ENCODE measurements at regions not wholly inside any gene's neighbourhood (a gene's known extent, or its start where the extent isn't known, plus 50 kb on each side); places are given as distances from the start of the nearest gene placed in this dataset.
A peak's percentile ranks its signal among the peaks of the same experiment; 100 is the strongest.

DNA sequence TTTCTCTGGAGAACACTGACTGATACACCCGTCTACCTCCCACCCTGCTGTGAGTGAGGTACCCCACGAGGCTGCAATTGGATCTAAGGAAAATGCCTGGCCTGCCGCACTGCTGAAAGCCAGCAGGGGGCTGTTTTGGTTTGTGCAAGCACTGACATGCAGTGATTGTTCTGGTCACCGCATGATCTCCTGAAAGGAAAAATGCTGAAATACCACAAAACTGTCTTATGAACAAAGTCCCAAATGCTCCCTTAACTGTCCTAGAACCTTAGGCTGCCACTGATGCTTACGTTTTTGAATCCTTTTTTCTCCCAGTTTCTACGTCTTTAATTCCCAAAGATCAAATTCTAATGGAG lies 132.7 kb downstream of the JCAD start:
- CTCF ChIA-PET = interaction anchor here (1.2 kb wide), 1 partner anchor 61 kb away, joined by 3 read pairs; no protein-coding TSS in a partner anchor
- 0 out of 2 replicates have a peak, but pooled peaks cover 3% of the 10 kb centered on the region for H3K9me3 ChIP-seq (ENCODE audit: control insufficient read depth, insufficient read depth, low read length)
- no peaks in the 10 kb centered on the region for H3K27me3 ChIP-seq (ENCODE audit: control insufficient read depth, insufficient read depth, low read length)
- H3K4me3 ChIP-seq (ENCODE audit: low read depth, low read length) = no peak overlapping the region
- DNase-seq (ENCODE audit: low read depth, low spot score) = peak; percentile 20
- no peak overlapping the region for H3K27ac ChIP-seq (ENCODE audit: low read depth, low read length)
- POLR2A ChIA-PET = no interaction called here
- TF ChIP-seq, protein P1, sequence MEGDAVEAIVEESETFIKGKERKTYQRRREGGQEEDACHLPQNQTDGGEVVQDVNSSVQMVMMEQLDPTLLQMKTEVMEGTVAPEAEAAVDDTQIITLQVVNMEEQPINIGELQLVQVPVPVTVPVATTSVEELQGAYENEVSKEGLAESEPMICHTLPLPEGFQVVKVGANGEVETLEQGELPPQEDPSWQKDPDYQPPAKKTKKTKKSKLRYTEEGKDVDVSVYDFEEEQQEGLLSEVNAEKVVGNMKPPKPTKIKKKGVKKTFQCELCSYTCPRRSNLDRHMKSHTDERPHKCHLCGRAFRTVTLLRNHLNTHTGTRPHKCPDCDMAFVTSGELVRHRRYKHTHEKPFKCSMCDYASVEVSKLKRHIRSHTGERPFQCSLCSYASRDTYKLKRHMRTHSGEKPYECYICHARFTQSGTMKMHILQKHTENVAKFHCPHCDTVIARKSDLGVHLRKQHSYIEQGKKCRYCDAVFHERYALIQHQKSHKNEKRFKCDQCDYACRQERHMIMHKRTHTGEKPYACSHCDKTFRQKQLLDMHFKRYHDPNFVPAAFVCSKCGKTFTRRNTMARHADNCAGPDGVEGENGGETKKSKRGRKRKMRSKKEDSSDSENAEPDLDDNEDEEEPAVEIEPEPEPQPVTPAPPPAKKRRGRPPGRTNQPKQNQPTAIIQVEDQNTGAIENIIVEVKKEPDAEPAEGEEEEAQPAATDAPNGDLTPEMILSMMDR (IDR thresholded peaks at IDR 0.05; ENCODE audit: low read depth, low read length) = peak; percentile 83

DNA sequence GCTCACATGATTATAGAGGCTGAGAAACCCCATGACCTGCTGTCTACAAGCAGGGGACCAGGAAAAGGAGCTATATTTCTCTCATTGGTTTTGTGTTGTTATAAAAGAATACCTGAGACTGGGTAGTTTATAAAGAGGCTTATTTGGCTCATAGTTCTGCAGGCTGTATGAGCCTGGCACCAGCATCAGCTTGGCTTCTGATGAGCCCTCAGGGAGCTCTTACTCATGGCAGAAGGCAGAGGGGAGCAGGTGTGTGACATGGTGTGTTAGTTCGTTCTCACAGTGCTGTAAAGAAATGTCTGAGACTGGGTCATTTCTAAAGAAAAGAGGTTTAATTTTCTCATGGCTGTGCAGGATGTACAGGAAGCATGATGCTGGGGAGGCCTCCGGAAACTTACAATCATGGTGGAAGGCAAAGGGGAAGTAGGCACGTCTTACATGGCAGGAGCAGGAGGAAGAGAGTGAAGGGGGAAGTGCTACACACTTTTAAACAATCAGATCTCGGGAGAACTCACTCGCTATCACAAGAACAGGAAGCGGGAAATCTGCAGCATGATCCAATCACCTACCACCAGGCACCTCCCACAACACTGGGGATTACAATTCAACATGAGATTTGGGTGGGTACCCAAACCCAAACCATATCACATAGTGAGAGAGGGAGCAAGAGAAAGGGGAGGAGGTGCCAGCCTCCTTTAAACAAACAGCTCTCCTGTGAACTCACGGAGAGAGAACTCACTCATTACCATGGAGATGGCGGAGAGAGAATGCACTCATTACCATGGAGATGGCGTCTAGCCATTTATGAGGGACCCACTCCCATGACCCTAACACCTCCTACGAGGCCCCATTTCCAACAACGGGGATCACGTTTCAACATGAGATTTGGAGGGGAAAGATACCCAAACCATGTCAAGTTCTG lies 133.4 kb downstream of the JCAD start:
- 0 out of 2 replicates have a peak, but pooled peaks cover 3% of the 10 kb centered on the region for H3K9me3 ChIP-seq (ENCODE audit: control insufficient read depth, insufficient read depth, low read length)
- TF ChIP-seq, protein P1 (IDR thresholded peaks at IDR 0.05; ENCODE audit: low read depth, low read length) = no peak
- CTCF ChIA-PET = interaction anchor here (0.6 to 1.2 kb wide), 3 partner anchors 10 to 335 kb away, joined by 3 read pairs; no protein-coding TSS in a partner anchor
- H3K4me3 ChIP-seq (ENCODE audit: low read depth, low read length) = no peak overlapping the region
- POLR2A ChIA-PET = no interaction called here
- no peak for DNase-seq (ENCODE audit: low read depth, low spot score)
- H3K27ac ChIP-seq (ENCODE audit: low read depth, low read length) = no peak overlapping the region
- H3K27me3 ChIP-seq (ENCODE audit: control insufficient read depth, insufficient read depth, low read length) = peaks cover 5% of the 10 kb centered on the region

DNA sequence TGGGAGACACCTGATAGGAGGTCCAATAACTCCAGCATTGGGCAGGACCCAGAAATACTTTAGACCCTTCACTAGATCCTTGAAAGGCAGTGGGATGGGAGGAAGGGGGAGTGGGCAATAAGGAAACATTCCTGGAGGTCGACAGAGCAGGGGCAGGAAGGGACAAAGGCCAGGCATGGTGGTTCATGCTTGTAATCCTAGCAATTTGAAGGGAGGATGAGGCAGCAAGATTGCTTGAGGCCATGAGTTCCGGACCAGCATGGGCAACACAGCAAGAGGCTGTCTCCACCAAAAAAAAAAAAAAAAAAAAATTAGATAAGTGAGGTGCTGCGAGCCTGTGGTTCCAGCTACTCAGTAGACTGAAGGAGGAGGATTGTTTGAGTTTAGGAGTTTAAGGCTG lies 134.9 kb downstream of the JCAD start:
- no peak for DNase-seq (ENCODE audit: low read depth, low spot score)
- Histone ChIP-seq H3K27ac (ENCODE audit: low read depth, low read length) (no peak overlapping the region), H3K4me3 (ENCODE audit: low read depth, low read length) (no peak overlapping the region), H3K9me3 (ENCODE audit: control insufficient read depth, insufficient read depth, low read length) (0 out of 2 replicates have a peak, but pooled peaks cover 3% of the 10 kb centered on the region), H3K27me3 (ENCODE audit: control insufficient read depth, insufficient read depth, low read length) (peaks cover 11% of the 10 kb centered on the region)
- TF ChIP-seq, protein P1 (IDR thresholded peaks at IDR 0.05; ENCODE audit: low read depth, low read length) = no peak
- POLR2A ChIA-PET = no interaction called here
- CTCF ChIA-PET = no interaction called here

DNA sequence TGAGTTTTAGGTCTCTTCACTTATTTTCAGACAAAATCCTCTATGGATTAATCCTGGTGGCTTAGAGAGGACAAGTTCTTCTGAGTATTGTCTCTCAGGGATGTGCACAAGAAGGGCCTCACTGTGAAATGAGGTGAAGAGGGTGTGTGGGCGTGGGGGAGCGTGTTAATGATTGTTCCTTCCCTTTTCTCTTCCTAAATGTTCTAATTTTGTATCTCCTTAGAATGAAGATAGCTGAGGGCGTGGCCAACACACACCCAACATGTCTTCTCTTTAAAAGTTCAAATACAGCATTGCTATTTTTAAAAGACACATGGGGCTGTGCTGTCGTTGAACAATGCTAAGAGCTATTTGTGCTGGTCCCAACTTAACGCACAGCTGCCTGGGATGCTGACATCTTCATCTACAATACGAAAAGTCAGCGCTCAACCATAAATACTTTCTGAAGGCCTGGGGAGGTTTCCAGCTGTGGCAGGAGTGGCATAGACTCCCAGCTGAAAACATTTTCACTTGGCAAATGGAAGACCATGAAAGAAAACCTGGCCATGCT lies 135.9 kb downstream of the JCAD start:
- no peak for DNase-seq (ENCODE audit: low read depth, low spot score)
- Histone ChIP-seq H3K27ac (ENCODE audit: low read depth, low read length) (no peak overlapping the region), H3K9me3 (ENCODE audit: control insufficient read depth, insufficient read depth, low read length) (no peaks in the 10 kb centered on the region), H3K4me3 (ENCODE audit: low read depth, low read length) (no peak overlapping the region), H3K27me3 (ENCODE audit: control insufficient read depth, insufficient read depth, low read length) (peaks cover 11% of the 10 kb centered on the region)
- POLR2A ChIA-PET = no interaction called here
- TF ChIP-seq, protein P1 (IDR thresholded peaks at IDR 0.05; ENCODE audit: low read depth, low read length) = no peak
- CTCF ChIA-PET = no interaction called here

DNA sequence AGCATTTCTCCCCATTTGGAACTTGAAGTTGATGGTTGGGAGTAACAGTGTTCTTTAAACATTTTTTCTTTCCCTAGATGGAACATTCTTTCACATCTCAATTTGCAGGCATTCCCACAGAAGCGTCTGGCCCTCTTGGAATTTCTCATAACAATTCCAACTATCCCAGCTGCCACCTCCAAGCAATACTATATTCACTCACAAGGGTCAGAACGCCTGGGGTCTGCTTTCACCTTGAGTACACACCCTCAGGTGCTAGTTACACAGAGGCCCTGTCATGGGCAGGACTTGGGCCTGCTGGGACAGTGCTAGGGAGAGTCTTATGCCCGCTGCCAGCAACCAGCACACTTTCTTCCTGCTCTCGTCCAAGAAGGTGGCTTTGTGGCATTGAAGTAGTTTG lies 136.5 kb downstream of the JCAD start:
- H3K27ac ChIP-seq (ENCODE audit: low read depth, low read length) = no peak overlapping the region
- peaks cover 11% of the 10 kb centered on the region for H3K27me3 ChIP-seq (ENCODE audit: control insufficient read depth, insufficient read depth, low read length)
- POLR2A ChIA-PET = no interaction called here
- no peak for DNase-seq (ENCODE audit: low read depth, low spot score)
- TF ChIP-seq, protein P1 (IDR thresholded peaks at IDR 0.05; ENCODE audit: low read depth, low read length) = no peak
- CTCF ChIA-PET = no interaction called here
- no peaks in the 10 kb centered on the region for H3K9me3 ChIP-seq (ENCODE audit: control insufficient read depth, insufficient read depth, low read length)
- H3K4me3 ChIP-seq (ENCODE audit: low read depth, low read length) = no peak overlapping the region
